ENCODE measurements at regions not wholly inside any gene's neighbourhood (a gene's known extent, or its start where the extent isn't known, plus 50 kb on each side); places are given as distances from the start of the nearest gene placed in this dataset.

GRCh38 chr11:92067016-92067415 is 157.6 kb upstream of the FAT3 start:
- Histone ChIP-seq H4K20me1 (ENCODE audit: insufficient read depth) (no peaks in the 10 kb centered on the region), H3K4me2 (no peak overlapping the region), H3K79me2 (ENCODE audit: insufficient read depth, low read depth) (no peaks in the 10 kb centered on the region), H3K27me3 (ENCODE audit: insufficient read depth, low read depth) (no peaks in the 10 kb centered on the region), H3K27ac (no peak overlapping the region), H3K4me1 (ENCODE audit: low read depth, poor library complexity, severe bottlenecking) (no peaks in the 10 kb centered on the region), H3K36me3 (ENCODE audit: insufficient read depth) (no peaks in the 10 kb centered on the region), H3K4me3 (IDR thresholded peaks at IDR 0.05; ENCODE audit: insufficient read depth, low read depth, low read length) (no peak overlapping the region), H2AFZ (ENCODE audit: low read depth) (no peak overlapping the region), H3K9ac (no peak overlapping the region)
- TF ChIP-seq CTCF (conservative IDR thresholded peaks at IDR 0.05; ENCODE audit: low read depth, low read length): no peak

- Histone ChIP-seq H3K27me3 (ENCODE audit: insufficient read depth, low read depth) (no peaks in the 10 kb centered on the region), H4K20me1 (ENCODE audit: insufficient read depth) (no peaks in the 10 kb centered on the region), H3K79me2 (ENCODE audit: insufficient read depth, low read depth) (no peaks in the 10 kb centered on the region), H3K4me1 (ENCODE audit: low read depth, poor library complexity, severe bottlenecking) (no peaks in the 10 kb centered on the region), H3K9ac (no peak overlapping the region), H3K4me3 (IDR thresholded peaks at IDR 0.05; ENCODE audit: insufficient read depth, low read depth, low read length) (no peak overlapping the region), H3K27ac (no peak overlapping the region), H3K36me3 (ENCODE audit: insufficient read depth) (no peaks in the 10 kb centered on the region), H3K4me2 (no peak overlapping the region), H2AFZ (ENCODE audit: low read depth) (no peak overlapping the region)
- TF ChIP-seq CTCF (conservative IDR thresholded peaks at IDR 0.05; ENCODE audit: low read depth, low read length): no peak
These were observed 163.1 kb upstream of the FAT3 start for GRCh38 chr11:92061456-92062062.

- H2AFZ ChIP-seq (ENCODE audit: low read depth): no peak overlapping the region
- no peaks in the 10 kb centered on the region for H3K27me3 ChIP-seq (ENCODE audit: insufficient read depth, low read depth)
These were observed 166.7 kb upstream of the FAT3 start for GRCh38 chr11:92057849-92058442.

GRCh38 chr11:92053216-92053615 is 171.4 kb upstream of the FAT3 start:
- H3K4me2 ChIP-seq: no peak overlapping the region
- no peak overlapping the region for H3K9ac ChIP-seq
- no peak overlapping the region for H3K27ac ChIP-seq
- no peaks in the 10 kb centered on the region for H3K79me2 ChIP-seq (ENCODE audit: insufficient read depth, low read depth)
- no peaks in the 10 kb centered on the region for H4K20me1 ChIP-seq (ENCODE audit: insufficient read depth)
- H3K4me1 ChIP-seq (ENCODE audit: low read depth, poor library complexity, severe bottlenecking): no peaks in the 10 kb centered on the region
- H3K36me3 ChIP-seq (ENCODE audit: insufficient read depth): no peaks in the 10 kb centered on the region
- H2AFZ ChIP-seq (ENCODE audit: low read depth): no peak overlapping the region
- H3K4me3 ChIP-seq (IDR thresholded peaks at IDR 0.05; ENCODE audit: insufficient read depth, low read depth, low read length): no peak overlapping the region
- no peak for TF ChIP-seq CTCF (conservative IDR thresholded peaks at IDR 0.05; ENCODE audit: low read depth, low read length)
- H3K27me3 ChIP-seq (ENCODE audit: insufficient read depth, low read depth): no peaks in the 10 kb centered on the region

More at GRCh38 chr11:92057849-92058442, 166.7 kb upstream of the FAT3 start:
- TF ChIP-seq CTCF (conservative IDR thresholded peaks at IDR 0.05; ENCODE audit: low read depth, low read length): no peak
- no peak overlapping the region for H3K4me2 ChIP-seq
- H3K9ac ChIP-seq: no peak overlapping the region
- no peaks in the 10 kb centered on the region for H3K4me1 ChIP-seq (ENCODE audit: low read depth, poor library complexity, severe bottlenecking)
- H3K27ac ChIP-seq: no peak overlapping the region
- no peak overlapping the region for H3K4me3 ChIP-seq (IDR thresholded peaks at IDR 0.05; ENCODE audit: insufficient read depth, low read depth, low read length)
- no peaks in the 10 kb centered on the region for H4K20me1 ChIP-seq (ENCODE audit: insufficient read depth)
- no peaks in the 10 kb centered on the region for H3K79me2 ChIP-seq (ENCODE audit: insufficient read depth, low read depth)
- H3K36me3 ChIP-seq (ENCODE audit: insufficient read depth): no peaks in the 10 kb centered on the region
